ENCODE measurements at regions not wholly inside any gene's neighbourhood (a gene's known extent, or its start where the extent isn't known, plus 50 kb on each side); places are given as distances from the start of the nearest gene placed in this dataset.

DNA sequence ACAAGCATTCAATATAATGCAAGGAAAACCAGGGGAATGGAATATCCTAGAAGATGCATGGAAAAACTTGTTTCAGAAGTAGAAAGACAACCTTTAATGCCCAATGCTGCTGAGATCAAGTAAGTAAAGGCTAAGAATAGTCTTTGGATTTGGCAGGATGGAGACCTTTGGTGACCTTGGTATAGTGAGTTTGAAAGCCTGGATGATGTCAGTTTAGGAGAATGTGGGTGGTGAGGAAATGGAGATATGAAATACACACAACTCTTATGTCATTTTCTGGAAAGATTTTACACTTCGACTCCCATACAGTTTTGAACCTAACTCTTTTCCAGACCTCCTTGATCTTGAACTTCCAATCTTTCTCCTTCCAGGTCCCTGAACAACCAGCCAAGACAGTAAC is 185.7 kb downstream of the TFEC start:
- H3K27ac ChIP-seq (ENCODE audit: low read depth, low read length, poor library complexity, severe bottlenecking): no peak overlapping the region
- H3K36me3 ChIP-seq (ENCODE audit: insufficient read depth, low read length, poor library complexity, severe bottlenecking): no peaks in the 10 kb centered on the region
- no TSS peak for BruUV-seq (replicated peaks)
- no peak for DNase-seq (ENCODE audit: low spot score)
- intact Hi-C loops (cut with micrococcal nuclease; ENCODE audit: unreplicated experiment): no loop called here
- TF ChIP-seq EZH2 (IDR thresholded peaks at IDR 0.05; ENCODE audit: borderline replicate concordance, low read depth, low read length, poor library complexity, severe bottlenecking): no peak
- TF ChIP-seq, protein P1, sequence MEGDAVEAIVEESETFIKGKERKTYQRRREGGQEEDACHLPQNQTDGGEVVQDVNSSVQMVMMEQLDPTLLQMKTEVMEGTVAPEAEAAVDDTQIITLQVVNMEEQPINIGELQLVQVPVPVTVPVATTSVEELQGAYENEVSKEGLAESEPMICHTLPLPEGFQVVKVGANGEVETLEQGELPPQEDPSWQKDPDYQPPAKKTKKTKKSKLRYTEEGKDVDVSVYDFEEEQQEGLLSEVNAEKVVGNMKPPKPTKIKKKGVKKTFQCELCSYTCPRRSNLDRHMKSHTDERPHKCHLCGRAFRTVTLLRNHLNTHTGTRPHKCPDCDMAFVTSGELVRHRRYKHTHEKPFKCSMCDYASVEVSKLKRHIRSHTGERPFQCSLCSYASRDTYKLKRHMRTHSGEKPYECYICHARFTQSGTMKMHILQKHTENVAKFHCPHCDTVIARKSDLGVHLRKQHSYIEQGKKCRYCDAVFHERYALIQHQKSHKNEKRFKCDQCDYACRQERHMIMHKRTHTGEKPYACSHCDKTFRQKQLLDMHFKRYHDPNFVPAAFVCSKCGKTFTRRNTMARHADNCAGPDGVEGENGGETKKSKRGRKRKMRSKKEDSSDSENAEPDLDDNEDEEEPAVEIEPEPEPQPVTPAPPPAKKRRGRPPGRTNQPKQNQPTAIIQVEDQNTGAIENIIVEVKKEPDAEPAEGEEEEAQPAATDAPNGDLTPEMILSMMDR (conservative IDR thresholded peaks at IDR 0.05; ENCODE audit: low read depth, low read length): no peak
- CTCF ChIA-PET: no interaction called here
- no peaks in the 10 kb centered on the region for H3K4me1 ChIP-seq (ENCODE audit: insufficient read depth, low read length, poor library complexity, severe bottlenecking)
- no peak overlapping the region for H3K4me3 ChIP-seq (ENCODE audit: low read depth, low read length, poor library complexity, severe bottlenecking)
- POLR2A ChIA-PET (ENCODE audit: low non-redundant PET): no interaction called here
- H3K9me3 ChIP-seq (ENCODE audit: low read depth, low read length, poor library complexity, severe bottlenecking): no peaks in the 10 kb centered on the region
- H3K27me3 ChIP-seq (replicated peaks; ENCODE audit: insufficient read depth, low read depth, low read length, poor library complexity): peaks cover 11% of the 10 kb centered on the region

DNA sequence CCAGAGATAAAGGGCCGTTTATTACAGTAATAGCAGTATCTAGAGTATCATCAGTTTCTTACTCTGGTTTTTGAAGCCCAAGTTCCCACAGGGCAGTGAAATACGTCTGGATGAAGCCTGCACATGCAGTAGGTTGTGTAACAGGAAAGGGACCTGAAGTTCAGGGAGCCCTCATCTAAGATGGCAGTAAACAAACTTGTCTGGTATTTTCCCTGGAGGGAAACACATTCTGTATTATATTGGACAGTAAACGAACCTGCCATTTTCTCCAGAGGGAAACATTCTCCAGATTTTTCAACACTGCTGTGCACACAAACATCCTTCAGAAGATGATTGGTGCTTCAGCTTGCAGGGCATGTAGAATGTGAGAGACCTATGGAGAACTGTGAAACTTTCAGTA is 189.9 kb downstream of the TFEC start:
- Histone ChIP-seq H3K4me1 (ENCODE audit: insufficient read depth, low read length, poor library complexity, severe bottlenecking) (no peaks in the 10 kb centered on the region), H3K4me3 (ENCODE audit: low read depth, low read length, poor library complexity, severe bottlenecking) (no peak overlapping the region), H3K27me3 (replicated peaks; ENCODE audit: insufficient read depth, low read depth, low read length, poor library complexity) (peaks cover 14% of the 10 kb centered on the region), H3K36me3 (ENCODE audit: insufficient read depth, low read length, poor library complexity, severe bottlenecking) (no peaks in the 10 kb centered on the region), H3K9me3 (ENCODE audit: low read depth, low read length, poor library complexity, severe bottlenecking) (no peaks in the 10 kb centered on the region), H3K27ac (ENCODE audit: low read depth, low read length, poor library complexity, severe bottlenecking) (no peak overlapping the region)
- POLR2A ChIA-PET (ENCODE audit: low non-redundant PET): no interaction called here
- no TSS peak for BruUV-seq (replicated peaks)
- CTCF ChIA-PET: no interaction called here
- TF ChIP-seq, protein P1 (conservative IDR thresholded peaks at IDR 0.05; ENCODE audit: low read depth, low read length): no peak
- no peak for TF ChIP-seq EZH2 (IDR thresholded peaks at IDR 0.05; ENCODE audit: borderline replicate concordance, low read depth, low read length, poor library complexity, severe bottlenecking)
- intact Hi-C loops (cut with micrococcal nuclease; ENCODE audit: unreplicated experiment): no loop called here
- no peak for DNase-seq (ENCODE audit: low spot score)

DNA sequence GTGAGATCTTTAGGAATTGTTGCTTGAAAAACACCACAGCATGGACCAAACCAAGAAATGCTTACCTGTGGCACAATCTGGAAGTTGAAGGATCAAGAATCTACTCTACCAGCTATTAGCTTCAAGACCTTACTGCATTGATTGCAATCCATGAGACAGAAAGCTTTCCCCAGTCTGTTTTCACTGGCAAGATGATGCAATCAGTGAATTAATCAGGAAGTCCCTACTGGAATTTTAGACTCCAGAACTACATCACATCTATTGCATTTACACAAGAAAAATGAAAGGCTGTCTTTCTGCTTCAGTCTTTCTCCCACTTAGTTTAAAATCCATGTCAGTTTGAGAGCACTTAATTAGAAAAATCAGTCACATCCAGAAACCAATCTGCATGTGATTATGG is 191.7 kb downstream of the TFEC start:
- CTCF ChIA-PET: no interaction called here
- peak; percentile 6 for DNase-seq (ENCODE audit: low spot score)

More for the DNA sequence above, 191.7 kb downstream of the TFEC start:
- no peak overlapping the region for H3K27ac ChIP-seq (ENCODE audit: low read depth, low read length, poor library complexity, severe bottlenecking)
- intact Hi-C loops (cut with micrococcal nuclease; ENCODE audit: unreplicated experiment): no loop called here
- no peaks in the 10 kb centered on the region for H3K36me3 ChIP-seq (ENCODE audit: insufficient read depth, low read length, poor library complexity, severe bottlenecking)
- H3K4me1 ChIP-seq (ENCODE audit: insufficient read depth, low read length, poor library complexity, severe bottlenecking): no peaks in the 10 kb centered on the region
- BruUV-seq (replicated peaks): no TSS peak
- H3K9me3 ChIP-seq (ENCODE audit: low read depth, low read length, poor library complexity, severe bottlenecking): no peaks in the 10 kb centered on the region
- no peak overlapping the region for H3K4me3 ChIP-seq (ENCODE audit: low read depth, low read length, poor library complexity, severe bottlenecking)
- POLR2A ChIA-PET (ENCODE audit: low non-redundant PET): no interaction called here
- peaks cover 28% of the 10 kb centered on the region for H3K27me3 ChIP-seq (replicated peaks; ENCODE audit: insufficient read depth, low read depth, low read length, poor library complexity)
- TF ChIP-seq, protein P1 (conservative IDR thresholded peaks at IDR 0.05; ENCODE audit: low read depth, low read length): no peak
- TF ChIP-seq EZH2 (IDR thresholded peaks at IDR 0.05; ENCODE audit: borderline replicate concordance, low read depth, low read length, poor library complexity, severe bottlenecking): no peak

Measured in A673 (cell line).